NCI-H2029 (cell line): ENCODE measurements at regions not wholly inside any gene's neighbourhood (a gene's known extent, or its start where the extent isn't known, plus 50 kb on each side); places are given as distances from the start of the nearest gene placed in this dataset.
A peak's percentile ranks its signal among the peaks of the same experiment; 100 is the strongest.

Experiments
- DNase-seq: peaks from one replicate; lab custom pipeline; 2025; lab: John Stamatoyannopoulos, UW

GRCh38 chr11:112355726-112356125 lies 95.1 kb upstream of the PLET1 start:
- DNase-seq, result peak; percentile 91

GRCh38 chr11:112357488-112357887 lies 96.8 kb upstream of the PLET1 start:
- DNase-seq, result no peak

GRCh38 chr11:112361396-112361795 lies 100.7 kb upstream of the PLET1 start:
- no peak for DNase-seq

GRCh38 chr11:112363527-112363926 lies 102.9 kb upstream of the PLET1 start:
- no peak for DNase-seq

GRCh38 chr11:112364962-112365481 lies 104.4 kb upstream of the PLET1 start:
- DNase-seq, result no peak

GRCh38 chr11:112366012-112366411 lies 105.4 kb upstream of the PLET1 start:
- no peak for DNase-seq

- no peak for DNase-seq
These were observed 106.1 kb upstream of the PLET1 start for GRCh38 chr11:112366777-112367176.

- DNase-seq, result no peak
These were observed 106.8 kb upstream of the PLET1 start for GRCh38 chr11:112367461-112367860.

GRCh38 chr11:112367895-112368294 lies 107.2 kb upstream of the PLET1 start:
- DNase-seq, result no peak

GRCh38 chr11:112368381-112368780 lies 107.7 kb upstream of the PLET1 start:
- no peak for DNase-seq

- no peak for DNase-seq
These were observed 108.7 kb upstream of the PLET1 start for GRCh38 chr11:112369374-112369773.

GRCh38 chr11:112369916-112370315 lies 109.3 kb upstream of the PLET1 start:
- no peak for DNase-seq

- DNase-seq, result no peak
These were observed 114.0 kb upstream of the PLET1 start for GRCh38 chr11:112374486-112375140.

GRCh38 chr11:112377946-112378345 lies 117.3 kb upstream of the PLET1 start:
- DNase-seq, result peak; percentile 60

GRCh38 chr11:112380464-112380863 lies 119.8 kb upstream of the PLET1 start:
- DNase-seq, result no peak

GRCh38 chr11:112381578-112381977 lies 120.9 kb upstream of the PLET1 start:
- no peak for DNase-seq

- no peak for DNase-seq
These were observed 121.9 kb upstream of the PLET1 start for GRCh38 chr11:112382561-112382960.

GRCh38 chr11:112388496-112388895 lies 127.8 kb upstream of the PLET1 start:
- DNase-seq, result no peak

GRCh38 chr11:112391086-112391485 lies 130.4 kb upstream of the PLET1 start:
- no peak for DNase-seq

GRCh38 chr11:112392904-112393303 lies 132.2 kb upstream of the PLET1 start:
- peak; percentile 14 for DNase-seq

- DNase-seq, result no peak
These were observed 133.6 kb upstream of the PLET1 start for GRCh38 chr11:112394304-112394703.

- DNase-seq, result no peak
These were observed 135.4 kb upstream of the PLET1 start for GRCh38 chr11:112396076-112396475.

- no peak for DNase-seq
These were observed 138.3 kb upstream of the PLET1 start for GRCh38 chr11:112398798-112399478.
